GM23338 (cell line): ENCODE measurements at regions not wholly inside any gene's neighbourhood (a gene's known extent, or its start where the extent isn't known, plus 50 kb on each side); places are given as distances from the start of the nearest gene placed in this dataset.

Source experiments
- ATAC-seq: fragments of 200-7000 bp; cut with Tn5 transposase; 3 replicates; pipeline ENCODE4 v1.9.1; 2020
- DNase-seq: peaks from one replicate; pipeline ENCODE4 v3.0.0-alpha.2; 2015; ENCODE audit warnings: low spot score
- H2AFZ ChIP-seq: fragments of 200-600 bp; sonication (generic); 2 replicates; pipeline ENCODE4 v1.8.0; 2016; ENCODE audit warnings: antibody characterized with exemption, mild to moderate bottlenecking, moderate library complexity
- H3F3A ChIP-seq: fragments of 200-600 bp; sonication (generic); replicated peaks from 2 replicates; pipeline ENCODE4 v1.8.0; 2017; ENCODE audit warnings: antibody characterized with exemption, mixed run types, low read depth
- H3K27ac ChIP-seq: fragments of 200-600 bp; sonication (generic); 2 replicates; pipeline ENCODE4 v1.6.1; 2016; ENCODE audit warnings: low read depth
- H3K27me3 ChIP-seq: fragments of 200-600 bp; sonication (generic); 2 replicates; pipeline ENCODE4 v1.8.0; 2016; ENCODE audit warnings: mild to moderate bottlenecking, mixed run types, moderate library complexity; ENCODE audit not compliant: insufficient read depth
- H3K36me3 ChIP-seq: fragments of 200-600 bp; sonication (generic); 2 replicates; pipeline ENCODE4 v1.8.0; 2016; ENCODE audit warnings: mild to moderate bottlenecking; ENCODE audit not compliant: insufficient read depth
- H3K4me1 ChIP-seq: fragments of 200-600 bp; sonication (generic); 2 replicates; pipeline ENCODE4 v1.8.0; 2016; ENCODE audit warnings: mild to moderate bottlenecking, moderate library complexity; ENCODE audit not compliant: insufficient read depth
- H3K4me2 ChIP-seq: fragments of 200-600 bp; sonication (generic); 2 replicates; pipeline ENCODE4 v1.7.1; 2017; ENCODE audit warnings: mixed run types
- H3K4me3 ChIP-seq: fragments of 200-600 bp; sonication (generic); 2 replicates; pipeline ENCODE4 v1.6.1; 2016; ENCODE audit warnings: mixed run types
- H3K79me2 ChIP-seq: fragments of 200-600 bp; sonication (generic); replicated peaks from 2 replicates; pipeline ENCODE4 v1.8.0; 2017; ENCODE audit warnings: mild to moderate bottlenecking; ENCODE audit not compliant: insufficient read depth
- H3K9me2 ChIP-seq: fragments of 200-600 bp; sonication (generic); 2 replicates; pipeline ENCODE4 v1.8.0; 2017; ENCODE audit not compliant: insufficient read depth
- H4K20me1 ChIP-seq: fragments of 200-600 bp; sonication (generic); replicated peaks from 2 replicates; pipeline ENCODE4 v1.8.0; 2017; ENCODE audit warnings: mild to moderate bottlenecking; ENCODE audit not compliant: insufficient read depth
- H3K27ac Mint-ChIP-seq: 2 replicates; pipeline ENCODE4 v1.8.0; 2020; ENCODE audit warnings: inconsistent platforms, mild to moderate bottlenecking, moderate library complexity, mixed read lengths
- H3K27me3 Mint-ChIP-seq: 3 replicates; pipeline ENCODE4 v1.8.0; 2022; ENCODE audit warnings: low read depth, mild to moderate bottlenecking, moderate library complexity, mixed read lengths, inconsistent platforms; ENCODE audit not compliant: insufficient read depth, poor library complexity
- H3K36me3 Mint-ChIP-seq: 3 replicates; pipeline ENCODE4 v1.8.0; 2021; ENCODE audit warnings: low read depth, mild to moderate bottlenecking, inconsistent platforms, moderate library complexity, mixed read lengths
- H3K4me1 Mint-ChIP-seq: 3 replicates; pipeline ENCODE4 v1.8.0; 2020; ENCODE audit warnings: mild to moderate bottlenecking, inconsistent platforms, mixed read lengths
- H3K4me3 Mint-ChIP-seq: 3 replicates; pipeline ENCODE4 v1.8.0; 2021; ENCODE audit warnings: moderate library complexity, mild to moderate bottlenecking, inconsistent platforms, mixed read lengths
- H3K9me3 Mint-ChIP-seq: 3 replicates; pipeline ENCODE4 v1.8.0; 2020; ENCODE audit warnings: moderate library complexity, mild to moderate bottlenecking, inconsistent platforms, mixed read lengths
- EZH2 ChIP-seq: fragments of 200-600 bp; sonication (generic); IDR thresholded peaks from one replicate; pipeline ENCODE4 v1.8.0; 2017; ENCODE audit warnings: antibody characterized with exemption, mild to moderate bottlenecking, low read depth; ENCODE audit not compliant: unreplicated experiment
- NANOG ChIP-seq: IDR thresholded peaks from 2 replicates; pipeline ENCODE4 v1.6.1; 2016; ENCODE audit warnings: antibody characterized with exemption, borderline replicate concordance
- POLR2AphosphoS5 ChIP-seq: IDR thresholded peaks from 2 replicates; pipeline ENCODE4 v1.6.1; 2016; ENCODE audit warnings: antibody characterized with exemption, low read depth
- ZNF114 ChIP-seq: fragments of 250-450 bp; sonication (Bioruptor Pico); IDR thresholded peaks from 2 replicates; pipeline ENCODE4 v1.5.0; 2020; ENCODE audit warnings: mild to moderate bottlenecking, moderate library complexity
- TF ChIP-seq, protein P1 (sequence below): fragments of 250-450 bp; sonication (Bioruptor Pico); IDR thresholded peaks from 2 replicates; pipeline ENCODE4 v1.5.0; 2020; ENCODE audit warnings: mild to moderate bottlenecking, moderate library complexity
- TF ChIP-seq, protein P2 (sequence below): IDR thresholded peaks from one replicate; pipeline ENCODE4 v1.6.1; 2018; ENCODE audit warnings: antibody characterized with exemption; ENCODE audit not compliant: unreplicated experiment

DNA sequence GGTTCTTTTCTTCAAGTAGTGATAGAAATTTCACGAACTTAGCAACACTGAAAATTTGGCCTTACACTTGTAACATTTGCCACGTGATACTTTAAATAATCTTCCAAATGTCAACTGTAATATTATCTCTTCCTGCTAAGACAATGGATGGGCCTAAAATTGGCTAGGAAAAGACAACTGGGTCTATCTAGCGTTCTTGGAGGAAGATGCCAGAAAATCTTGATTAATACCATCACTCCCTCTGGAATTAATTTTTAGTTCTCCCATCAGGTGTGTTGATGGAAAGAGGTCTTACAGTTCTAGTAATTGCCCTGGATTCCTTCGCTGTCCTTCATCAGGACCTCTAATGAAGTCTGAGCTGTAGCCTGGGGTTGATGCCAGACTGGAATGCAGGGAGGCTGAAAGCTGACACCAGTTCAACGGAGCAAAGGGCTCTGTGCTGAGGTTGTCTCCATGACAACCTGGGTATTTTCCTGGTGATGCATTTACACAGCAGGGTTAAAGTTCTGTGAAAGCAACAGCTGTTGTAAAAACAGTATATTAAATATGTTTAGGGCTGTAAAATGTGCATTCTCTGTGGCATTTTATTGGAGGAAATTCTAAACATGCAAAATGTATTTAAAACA is 92.3 kb downstream of the GAS1 start:
- Histone ChIP-seq H4K20me1 (no peaks in the 10 kb centered on the region), H3F3A (no peaks in the 10 kb centered on the region), H3K27ac (no peak overlapping the region), H3K27me3 (no peaks in the 10 kb centered on the region), H3K9me2 (no peaks in the 10 kb centered on the region), H3K79me2 (no peaks in the 10 kb centered on the region), H3K4me1 (0 out of 2 replicates have a peak, but pooled peaks cover under 1% of the 10 kb centered on the region), H3K4me2 (0 out of 2 replicates have a peak overlapping the region, but pooled peaks have one; percentile 8), H2AFZ (no peak overlapping the region), H3K36me3 (no peaks in the 10 kb centered on the region), H3K4me3 (no peak overlapping the region)
- DNase-seq, result peak; percentile 95
- Mint-ChIP-seq H3K4me3 (no peak overlapping the region), H3K4me1 (peaks cover 13% of the 10 kb centered on the region), H3K9me3 (no peaks in the 10 kb centered on the region), H3K36me3 (no peaks in the 10 kb centered on the region), H3K27me3 (no peaks in the 10 kb centered on the region), H3K27ac (no peak overlapping the region)
- peak; percentile 100 for ATAC-seq
- TF ChIP-seq, protein P1, sequence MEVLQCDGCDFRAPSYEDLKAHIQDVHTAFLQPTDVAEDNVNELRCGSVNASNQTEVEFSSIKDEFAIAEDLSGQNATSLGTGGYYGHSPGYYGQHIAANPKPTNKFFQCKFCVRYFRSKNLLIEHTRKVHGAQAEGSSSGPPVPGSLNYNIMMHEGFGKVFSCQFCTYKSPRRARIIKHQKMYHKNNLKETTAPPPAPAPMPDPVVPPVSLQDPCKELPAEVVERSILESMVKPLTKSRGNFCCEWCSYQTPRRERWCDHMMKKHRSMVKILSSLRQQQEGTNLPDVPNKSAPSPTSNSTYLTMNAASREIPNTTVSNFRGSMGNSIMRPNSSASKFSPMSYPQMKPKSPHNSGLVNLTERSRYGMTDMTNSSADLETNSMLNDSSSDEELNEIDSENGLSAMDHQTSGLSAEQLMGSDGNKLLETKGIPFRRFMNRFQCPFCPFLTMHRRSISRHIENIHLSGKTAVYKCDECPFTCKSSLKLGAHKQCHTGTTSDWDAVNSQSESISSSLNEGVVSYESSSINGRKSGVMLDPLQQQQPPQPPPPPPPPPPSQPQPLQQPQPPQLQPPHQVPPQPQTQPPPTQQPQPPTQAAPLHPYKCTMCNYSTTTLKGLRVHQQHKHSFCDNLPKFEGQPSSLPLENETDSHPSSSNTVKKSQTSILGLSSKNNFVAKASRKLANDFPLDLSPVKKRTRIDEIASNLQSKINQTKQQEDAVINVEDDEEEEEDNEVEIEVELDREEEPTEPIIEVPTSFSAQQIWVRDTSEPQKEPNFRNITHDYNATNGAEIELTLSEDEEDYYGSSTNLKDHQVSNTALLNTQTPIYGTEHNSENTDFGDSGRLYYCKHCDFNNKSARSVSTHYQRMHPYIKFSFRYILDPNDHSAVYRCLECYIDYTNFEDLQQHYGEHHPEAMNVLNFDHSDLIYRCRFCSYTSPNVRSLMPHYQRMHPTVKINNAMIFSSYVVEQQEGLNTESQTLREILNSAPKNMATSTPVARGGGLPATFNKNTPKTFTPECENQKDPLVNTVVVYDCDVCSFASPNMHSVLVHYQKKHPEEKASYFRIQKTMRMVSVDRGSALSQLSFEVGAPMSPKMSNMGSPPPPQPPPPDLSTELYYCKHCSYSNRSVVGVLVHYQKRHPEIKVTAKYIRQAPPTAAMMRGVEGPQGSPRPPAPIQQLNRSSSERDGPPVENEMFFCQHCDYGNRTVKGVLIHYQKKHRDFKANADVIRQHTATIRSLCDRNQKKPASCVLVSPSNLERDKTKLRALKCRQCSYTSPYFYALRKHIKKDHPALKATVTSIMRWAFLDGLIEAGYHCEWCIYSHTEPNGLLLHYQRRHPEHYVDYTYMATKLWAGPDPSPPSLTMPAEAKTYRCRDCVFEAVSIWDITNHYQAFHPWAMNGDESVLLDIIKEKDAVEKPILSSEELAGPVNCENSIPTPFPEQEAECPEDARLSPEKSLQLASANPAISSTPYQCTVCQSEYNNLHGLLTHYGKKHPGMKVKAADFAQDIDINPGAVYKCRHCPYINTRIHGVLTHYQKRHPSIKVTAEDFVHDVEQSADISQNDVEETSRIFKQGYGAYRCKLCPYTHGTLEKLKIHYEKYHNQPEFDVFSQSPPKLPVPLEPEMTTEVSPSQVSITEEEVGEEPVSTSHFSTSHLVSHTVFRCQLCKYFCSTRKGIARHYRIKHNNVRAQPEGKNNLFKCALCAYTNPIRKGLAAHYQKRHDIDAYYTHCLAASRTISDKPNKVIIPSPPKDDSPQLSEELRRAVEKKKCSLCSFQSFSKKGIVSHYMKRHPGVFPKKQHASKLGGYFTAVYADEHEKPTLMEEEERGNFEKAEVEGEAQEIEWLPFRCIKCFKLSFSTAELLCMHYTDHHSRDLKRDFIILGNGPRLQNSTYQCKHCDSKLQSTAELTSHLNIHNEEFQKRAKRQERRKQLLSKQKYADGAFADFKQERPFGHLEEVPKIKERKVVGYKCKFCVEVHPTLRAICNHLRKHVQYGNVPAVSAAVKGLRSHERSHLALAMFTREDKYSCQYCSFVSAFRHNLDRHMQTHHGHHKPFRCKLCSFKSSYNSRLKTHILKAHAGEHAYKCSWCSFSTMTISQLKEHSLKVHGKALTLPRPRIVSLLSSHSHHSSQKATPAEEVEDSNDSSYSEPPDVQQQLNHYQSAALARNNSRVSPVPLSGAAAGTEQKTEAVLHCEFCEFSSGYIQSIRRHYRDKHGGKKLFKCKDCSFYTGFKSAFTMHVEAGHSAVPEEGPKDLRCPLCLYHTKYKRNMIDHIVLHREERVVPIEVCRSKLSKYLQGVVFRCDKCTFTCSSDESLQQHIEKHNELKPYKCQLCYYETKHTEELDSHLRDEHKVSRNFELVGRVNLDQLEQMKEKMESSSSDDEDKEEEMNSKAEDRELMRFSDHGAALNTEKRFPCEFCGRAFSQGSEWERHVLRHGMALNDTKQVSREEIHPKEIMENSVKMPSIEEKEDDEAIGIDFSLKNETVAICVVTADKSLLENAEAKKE, result peak; percentile 42; the same call in 1 of the 2 replicates
- TF ChIP-seq ZNF114 (CRISPR knock-in tag) (no peak), POLR2AphosphoS5 (no peak), NANOG (no peak), EZH2 (no peak)
- TF ChIP-seq, protein P2, sequence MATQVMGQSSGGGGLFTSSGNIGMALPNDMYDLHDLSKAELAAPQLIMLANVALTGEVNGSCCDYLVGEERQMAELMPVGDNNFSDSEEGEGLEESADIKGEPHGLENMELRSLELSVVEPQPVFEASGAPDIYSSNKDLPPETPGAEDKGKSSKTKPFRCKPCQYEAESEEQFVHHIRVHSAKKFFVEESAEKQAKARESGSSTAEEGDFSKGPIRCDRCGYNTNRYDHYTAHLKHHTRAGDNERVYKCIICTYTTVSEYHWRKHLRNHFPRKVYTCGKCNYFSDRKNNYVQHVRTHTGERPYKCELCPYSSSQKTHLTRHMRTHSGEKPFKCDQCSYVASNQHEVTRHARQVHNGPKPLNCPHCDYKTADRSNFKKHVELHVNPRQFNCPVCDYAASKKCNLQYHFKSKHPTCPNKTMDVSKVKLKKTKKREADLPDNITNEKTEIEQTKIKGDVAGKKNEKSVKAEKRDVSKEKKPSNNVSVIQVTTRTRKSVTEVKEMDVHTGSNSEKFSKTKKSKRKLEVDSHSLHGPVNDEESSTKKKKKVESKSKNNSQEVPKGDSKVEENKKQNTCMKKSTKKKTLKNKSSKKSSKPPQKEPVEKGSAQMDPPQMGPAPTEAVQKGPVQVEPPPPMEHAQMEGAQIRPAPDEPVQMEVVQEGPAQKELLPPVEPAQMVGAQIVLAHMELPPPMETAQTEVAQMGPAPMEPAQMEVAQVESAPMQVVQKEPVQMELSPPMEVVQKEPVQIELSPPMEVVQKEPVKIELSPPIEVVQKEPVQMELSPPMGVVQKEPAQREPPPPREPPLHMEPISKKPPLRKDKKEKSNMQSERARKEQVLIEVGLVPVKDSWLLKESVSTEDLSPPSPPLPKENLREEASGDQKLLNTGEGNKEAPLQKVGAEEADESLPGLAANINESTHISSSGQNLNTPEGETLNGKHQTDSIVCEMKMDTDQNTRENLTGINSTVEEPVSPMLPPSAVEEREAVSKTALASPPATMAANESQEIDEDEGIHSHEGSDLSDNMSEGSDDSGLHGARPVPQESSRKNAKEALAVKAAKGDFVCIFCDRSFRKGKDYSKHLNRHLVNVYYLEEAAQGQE, result no peak
